Upper lobe of right lung (tissue), 1 donor: ENCODE measurements at regions not wholly inside any gene's neighbourhood (a gene's known extent, or its start where the extent isn't known, plus 50 kb on each side); places are given as distances from the start of the nearest gene placed in this dataset.
"Not testable (repeated sequence)": the region's sequence is repeated elsewhere in the genome, so short reads cannot be mapped to it uniquely, and the experiment has no call there.

Source experiments
- ATAC-seq: fragments of 200-7000 bp; cut with Tn5 transposase; one replicate; pipeline ENCODE4 v1.9.1; 2020; ENCODE audit warnings: mild to moderate bottlenecking, moderate library complexity
- DNase-seq: peaks from one replicate; pipeline ENCODE4 v3.0.0-alpha.2; 2020
- H3K27ac ChIP-seq: fragments of 200-600 bp; one replicate; pipeline ENCODE4 v1.8.0; 2022
- H3K27me3 ChIP-seq: fragments of 200-600 bp; one replicate; pipeline ENCODE4 v1.8.0; 2022; ENCODE audit warnings: mild to moderate bottlenecking
- H3K36me3 ChIP-seq: fragments of 200-600 bp; one replicate; pipeline ENCODE4 v1.8.0; 2022
- H3K4me1 ChIP-seq: fragments of 200-600 bp; one replicate; pipeline ENCODE4 v1.8.0; 2022
- H3K4me3 ChIP-seq: fragments of 200-600 bp; one replicate; pipeline ENCODE4 v1.8.0; 2022; ENCODE audit warnings: mild to moderate bottlenecking
- H3K9me3 ChIP-seq: fragments of 200-600 bp; one replicate; pipeline ENCODE4 v1.8.0; 2022
- CTCF ChIP-seq: fragments of 200-600 bp; IDR thresholded peaks from one replicate; pipeline ENCODE4 v1.8.0; 2022; ENCODE audit warnings: antibody characterized with exemption
- intact Hi-C: fragments of 100-400 bp; cut with DNase I; formaldehyde crosslinking; loops from one replicate; pipeline ENCODE4 v1.11.0; 2022
- donor health status: DM: no; HTN: yes; CAD: no; lungs with severe emphysema.

- DNase-seq (no peak), ATAC-seq (no peak)
- no peaks in the 10 kb centered on the region for H3K9me3 ChIP-seq
- H3K4me3 ChIP-seq: no peak overlapping the region
- no peaks in the 10 kb centered on the region for H3K4me1 ChIP-seq
- H3K27me3 ChIP-seq: no peaks in the 10 kb centered on the region
- no peaks in the 10 kb centered on the region for H3K36me3 ChIP-seq
- intact Hi-C loops: no loop called here
- TF ChIP-seq CTCF: no peak
- no peak overlapping the region for H3K27ac ChIP-seq
Observed at GRCh38 chr2:226540204-226540994, 259.2 kb downstream of the IRS1 start.

GRCh38 chr2:226536410-226536809, 263.2 kb downstream of the IRS1 start:
- Histone ChIP-seq H3K9me3 (no peaks in the 10 kb centered on the region), H3K36me3 (no peaks in the 10 kb centered on the region), H3K4me3 (no peak overlapping the region), H3K27me3 (no peaks in the 10 kb centered on the region), H3K27ac (no peak overlapping the region), H3K4me1 (no peaks in the 10 kb centered on the region)
- DNase-seq (no peak), ATAC-seq (no peak)
- TF ChIP-seq CTCF: no peak
- intact Hi-C loops: no loop called here

- H3K27me3 ChIP-seq, ATAC-seq, H3K36me3 ChIP-seq, H3K9me3 ChIP-seq, DNase-seq, H3K27ac ChIP-seq, H3K4me1 ChIP-seq, intact Hi-C loops, H3K4me3 ChIP-seq: not testable (repeated sequence)
Observed at GRCh38 chr2:226532976-226533375, 266.6 kb downstream of the IRS1 start.

GRCh38 chr2:226531061-226531810, 268.4 kb downstream of the IRS1 start:
- no peaks in the 10 kb centered on the region for H3K9me3 ChIP-seq
- ATAC-seq (no peak), DNase-seq (no peak)
- TF ChIP-seq CTCF: no peak
- no peak overlapping the region for H3K4me3 ChIP-seq
- no peaks in the 10 kb centered on the region for H3K36me3 ChIP-seq
- no peaks in the 10 kb centered on the region for H3K27me3 ChIP-seq
- intact Hi-C loops: no loop called here
- no peak overlapping the region for H3K27ac ChIP-seq
- H3K4me1 ChIP-seq: no peaks in the 10 kb centered on the region

GRCh38 chr2:226529556-226529955, 270.1 kb downstream of the IRS1 start:
- TF ChIP-seq CTCF: no peak
- no peaks in the 10 kb centered on the region for H3K27me3 ChIP-seq
- H3K9me3 ChIP-seq: no peaks in the 10 kb centered on the region
- no peak overlapping the region for H3K27ac ChIP-seq
- no peaks in the 10 kb centered on the region for H3K36me3 ChIP-seq
- DNase-seq (no peak), ATAC-seq (no peak)
- intact Hi-C loops: no loop called here
- H3K4me1 ChIP-seq: no peaks in the 10 kb centered on the region
- H3K4me3 ChIP-seq: no peak overlapping the region

GRCh38 chr2:226526716-226527115, 272.9 kb downstream of the IRS1 start:
- Histone ChIP-seq H3K4me3 (no peak overlapping the region), H3K27ac (no peak overlapping the region), H3K36me3 (no peaks in the 10 kb centered on the region), H3K4me1 (no peaks in the 10 kb centered on the region), H3K9me3 (no peaks in the 10 kb centered on the region), H3K27me3 (no peaks in the 10 kb centered on the region)
- ATAC-seq (no peak), DNase-seq (no peak)
- intact Hi-C loops: no loop called here
- no peak for TF ChIP-seq CTCF
